ENCODE measurements at regions not wholly inside any gene's neighbourhood (a gene's known extent, or its start where the extent isn't known, plus 50 kb on each side); places are given as distances from the start of the nearest gene placed in this dataset.
"Not testable (repeated sequence)": the region's sequence is repeated elsewhere in the genome, so short reads cannot be mapped to it uniquely, and the experiment has no call there.

- H3K36me3 Mint-ChIP-seq (ENCODE audit: low read depth); H3K9me2 ChIP-seq (ENCODE audit: insufficient read depth); H2AFZ ChIP-seq; H3K27ac Mint-ChIP-seq; H3K4me3 Mint-ChIP-seq; H3K27ac ChIP-seq (ENCODE audit: low read depth); H3K4me1 ChIP-seq (ENCODE audit: insufficient read depth); DNase-seq (ENCODE audit: low spot score); H3K79me2 ChIP-seq (replicated peaks; ENCODE audit: insufficient read depth); H3K4me2 ChIP-seq; H3K4me1 Mint-ChIP-seq; H3F3A ChIP-seq (replicated peaks; ENCODE audit: low read depth); H3K36me3 ChIP-seq (ENCODE audit: insufficient read depth); H3K27me3 Mint-ChIP-seq (ENCODE audit: insufficient read depth, low read depth, poor library complexity); H4K20me1 ChIP-seq (replicated peaks; ENCODE audit: insufficient read depth); H3K4me3 ChIP-seq; ATAC-seq; H3K27me3 ChIP-seq (ENCODE audit: insufficient read depth): not testable (repeated sequence)
- H3K9me3 Mint-ChIP-seq: peaks cover 19% of the 10 kb centered on the region
Measured at GRCh38 chr6:155798876-155799275, 343.2 kb upstream of the NOX3 start.

- H3K27me3 Mint-ChIP-seq (ENCODE audit: insufficient read depth, low read depth, poor library complexity): no peaks in the 10 kb centered on the region
- peaks cover 9% of the 10 kb centered on the region; the same call in 1 of the 3 replicates for H3K36me3 Mint-ChIP-seq (ENCODE audit: low read depth)
- Histone ChIP-seq H3K9me2 (ENCODE audit: insufficient read depth) (no peaks in the 10 kb centered on the region), H2AFZ (no peak overlapping the region; the same call in 1 of the 2 replicates), H4K20me1 (replicated peaks; ENCODE audit: insufficient read depth) (no peaks in the 10 kb centered on the region), H3K4me1 (ENCODE audit: insufficient read depth) (no peaks in the 10 kb centered on the region), H3K4me2 (no peak overlapping the region), H3K4me3 (no peak overlapping the region), H3K27me3 (ENCODE audit: insufficient read depth) (no peaks in the 10 kb centered on the region), H3K36me3 (ENCODE audit: insufficient read depth) (no peaks in the 10 kb centered on the region), H3K79me2 (replicated peaks; ENCODE audit: insufficient read depth) (no peaks in the 10 kb centered on the region), H3F3A (replicated peaks; ENCODE audit: low read depth) (no peaks in the 10 kb centered on the region), H3K27ac (ENCODE audit: low read depth) (no peak overlapping the region)
- H3K4me1 Mint-ChIP-seq: peaks cover 6% of the 10 kb centered on the region; the same call in 2 of the 3 replicates
- DNase-seq (ENCODE audit: low spot score): no peak
- no peak for ATAC-seq
- no peak overlapping the region for H3K27ac Mint-ChIP-seq
- H3K9me3 Mint-ChIP-seq: peaks cover 19% of the 10 kb centered on the region
- H3K4me3 Mint-ChIP-seq: no peak overlapping the region
- TF ChIP-seq CREB1 (CRISPR knock-in tag; IDR thresholded peaks at IDR 0.05; ENCODE audit: low read depth): no peak
- no peak for TF ChIP-seq NANOG (IDR thresholded peaks at IDR 0.05; ENCODE audit: borderline replicate concordance)
- no peak for TF ChIP-seq CTCF (conservative IDR thresholded peaks at IDR 0.05; ENCODE audit: low read depth in 2 of 2)
- no peak for TF ChIP-seq JUNB (IDR thresholded peaks at IDR 0.05; ENCODE audit: unreplicated experiment)
- no peak for TF ChIP-seq ETS1 (IDR thresholded peaks at IDR 0.05)
- TF ChIP-seq REST (IDR thresholded peaks at IDR 0.05; ENCODE audit: unreplicated experiment): no peak
- TF ChIP-seq ZNF114 (CRISPR knock-in tag; IDR thresholded peaks at IDR 0.05): no peak
- no peak for TF ChIP-seq STAT1 (IDR thresholded peaks at IDR 0.05; ENCODE audit: unreplicated experiment)
- no peak for TF ChIP-seq EZH2phosphoT487 (IDR thresholded peaks at IDR 0.05; ENCODE audit: unreplicated experiment)
- TF ChIP-seq ZNF331 (CRISPR knock-in tag; IDR thresholded peaks at IDR 0.05; ENCODE audit: low read depth): no peak
- no peak for TF ChIP-seq POLR2AphosphoS5 (IDR thresholded peaks at IDR 0.05; ENCODE audit: low read depth)
- no peak for TF ChIP-seq EZH2 (IDR thresholded peaks at IDR 0.05; ENCODE audit: low read depth, unreplicated experiment)
Measured at GRCh38 chr6:155795173-155795796, 339.6 kb upstream of the NOX3 start.

Measured in GM23338 (cell line).